NB4 (cell line): ENCODE measurements at regions not wholly inside any gene's neighbourhood (a gene's known extent, or its start where the extent isn't known, plus 50 kb on each side); places are given as distances from the start of the nearest gene placed in this dataset.

ENCODE experiments used
- TF ChIP-seq, protein P1 (sequence below): IDR thresholded peaks from one replicate; pipeline ENCODE4 v1.5.1; 2012; ENCODE audit warnings: low read depth, low read length
- TF ChIP-seq, protein P2 (sequence below): IDR thresholded peaks from 2 replicates; pipeline ENCODE4 v1.6.1; 2011; ENCODE audit warnings: low read depth, low read length

DNA sequence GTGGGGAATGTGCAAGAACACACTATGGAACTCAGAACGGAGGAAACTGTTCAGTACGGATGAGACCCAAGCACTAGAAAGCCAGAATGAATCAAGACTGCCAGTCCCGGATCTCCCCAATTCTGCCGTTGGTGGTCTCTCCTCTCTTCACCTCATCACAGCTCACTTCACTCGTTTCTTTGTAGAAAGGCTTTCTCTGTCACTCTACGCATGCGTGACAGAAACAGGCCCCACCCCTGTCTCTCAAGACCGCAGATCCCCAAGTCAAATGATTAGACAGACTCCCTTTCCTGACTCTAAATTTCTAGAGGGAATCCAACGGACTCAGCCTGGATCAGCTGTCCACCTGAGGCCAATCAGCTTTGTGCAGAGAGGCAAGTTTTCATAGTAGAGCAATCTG lies 505.7 kb upstream of the ADAMTS9 start:
- TF ChIP-seq, protein P1, sequence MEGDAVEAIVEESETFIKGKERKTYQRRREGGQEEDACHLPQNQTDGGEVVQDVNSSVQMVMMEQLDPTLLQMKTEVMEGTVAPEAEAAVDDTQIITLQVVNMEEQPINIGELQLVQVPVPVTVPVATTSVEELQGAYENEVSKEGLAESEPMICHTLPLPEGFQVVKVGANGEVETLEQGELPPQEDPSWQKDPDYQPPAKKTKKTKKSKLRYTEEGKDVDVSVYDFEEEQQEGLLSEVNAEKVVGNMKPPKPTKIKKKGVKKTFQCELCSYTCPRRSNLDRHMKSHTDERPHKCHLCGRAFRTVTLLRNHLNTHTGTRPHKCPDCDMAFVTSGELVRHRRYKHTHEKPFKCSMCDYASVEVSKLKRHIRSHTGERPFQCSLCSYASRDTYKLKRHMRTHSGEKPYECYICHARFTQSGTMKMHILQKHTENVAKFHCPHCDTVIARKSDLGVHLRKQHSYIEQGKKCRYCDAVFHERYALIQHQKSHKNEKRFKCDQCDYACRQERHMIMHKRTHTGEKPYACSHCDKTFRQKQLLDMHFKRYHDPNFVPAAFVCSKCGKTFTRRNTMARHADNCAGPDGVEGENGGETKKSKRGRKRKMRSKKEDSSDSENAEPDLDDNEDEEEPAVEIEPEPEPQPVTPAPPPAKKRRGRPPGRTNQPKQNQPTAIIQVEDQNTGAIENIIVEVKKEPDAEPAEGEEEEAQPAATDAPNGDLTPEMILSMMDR: no peak
- TF ChIP-seq, protein P2, sequence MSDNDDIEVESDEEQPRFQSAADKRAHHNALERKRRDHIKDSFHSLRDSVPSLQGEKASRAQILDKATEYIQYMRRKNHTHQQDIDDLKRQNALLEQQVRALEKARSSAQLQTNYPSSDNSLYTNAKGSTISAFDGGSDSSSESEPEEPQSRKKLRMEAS: no peak
